Renal pelvis (tissue), 1 donor: ENCODE measurements at regions not wholly inside any gene's neighbourhood (a gene's known extent, or its start where the extent isn't known, plus 50 kb on each side); places are given as distances from the start of the nearest gene placed in this dataset.
"Not testable (repeated sequence)": the region's sequence is repeated elsewhere in the genome, so short reads cannot be mapped to it uniquely, and the experiment has no call there.

Experiments used
- DNase-seq: peaks from one replicate; pipeline ENCODE4 v3.0.0-alpha.2; 2013

DNA sequence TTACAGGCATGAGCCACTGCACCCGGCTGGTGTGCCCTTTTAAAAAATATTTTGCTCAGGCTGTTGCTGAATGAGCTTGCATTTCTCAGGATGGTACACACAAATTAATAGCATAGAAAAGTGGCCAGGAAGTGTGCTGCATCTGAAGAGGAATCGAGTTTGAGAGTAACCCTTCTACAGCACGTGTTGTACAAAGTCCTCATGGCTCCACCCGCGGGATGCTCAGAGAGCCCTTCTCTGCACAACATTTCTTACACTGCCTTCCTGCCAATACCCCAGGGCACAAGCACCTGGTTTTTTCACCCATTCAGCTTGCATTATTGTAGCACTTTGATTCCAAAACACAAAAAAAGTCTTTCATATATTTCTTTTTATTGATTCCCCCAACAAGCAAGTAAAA lies 90.1 kb upstream of the NEDD4L start:
- no peak for DNase-seq

DNA sequence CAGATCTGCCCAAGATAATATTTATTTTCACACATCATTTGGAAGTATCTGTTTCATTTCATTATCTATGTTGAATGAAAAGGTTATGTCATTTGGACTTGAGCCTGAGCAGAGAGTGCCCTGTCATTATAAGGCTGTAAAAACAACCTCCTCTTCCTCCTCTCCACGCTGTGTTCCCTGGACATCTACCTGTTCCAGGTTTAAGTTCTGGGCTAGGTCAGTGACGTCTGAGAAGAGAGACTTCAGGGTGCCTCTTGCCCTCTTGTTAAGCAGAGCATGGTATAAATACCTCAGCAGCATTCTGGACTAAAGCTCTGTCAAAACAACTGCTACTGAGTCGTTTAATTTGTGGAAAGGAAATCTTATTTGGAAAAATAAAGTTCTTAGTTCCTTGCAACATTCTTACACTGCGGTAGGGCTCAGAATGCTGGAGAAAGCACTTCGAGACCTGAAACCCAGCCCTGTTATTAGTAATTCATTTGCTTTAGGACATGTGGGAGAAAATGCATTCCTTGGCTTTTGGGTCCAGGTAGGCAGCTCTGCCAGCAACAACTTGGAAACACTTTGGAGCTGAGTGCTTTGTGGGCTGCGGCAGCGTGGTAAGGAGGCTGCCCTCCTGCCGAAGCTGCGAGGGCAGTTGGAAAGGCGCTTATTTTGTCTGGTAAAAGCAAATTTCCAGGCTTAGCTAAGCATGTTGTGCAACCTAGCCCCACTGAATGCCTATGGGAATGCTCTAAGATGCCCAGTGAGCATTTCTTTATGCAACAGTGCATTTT lies 91.8 kb upstream of the NEDD4L start:
- DNase-seq: no peak

DNA sequence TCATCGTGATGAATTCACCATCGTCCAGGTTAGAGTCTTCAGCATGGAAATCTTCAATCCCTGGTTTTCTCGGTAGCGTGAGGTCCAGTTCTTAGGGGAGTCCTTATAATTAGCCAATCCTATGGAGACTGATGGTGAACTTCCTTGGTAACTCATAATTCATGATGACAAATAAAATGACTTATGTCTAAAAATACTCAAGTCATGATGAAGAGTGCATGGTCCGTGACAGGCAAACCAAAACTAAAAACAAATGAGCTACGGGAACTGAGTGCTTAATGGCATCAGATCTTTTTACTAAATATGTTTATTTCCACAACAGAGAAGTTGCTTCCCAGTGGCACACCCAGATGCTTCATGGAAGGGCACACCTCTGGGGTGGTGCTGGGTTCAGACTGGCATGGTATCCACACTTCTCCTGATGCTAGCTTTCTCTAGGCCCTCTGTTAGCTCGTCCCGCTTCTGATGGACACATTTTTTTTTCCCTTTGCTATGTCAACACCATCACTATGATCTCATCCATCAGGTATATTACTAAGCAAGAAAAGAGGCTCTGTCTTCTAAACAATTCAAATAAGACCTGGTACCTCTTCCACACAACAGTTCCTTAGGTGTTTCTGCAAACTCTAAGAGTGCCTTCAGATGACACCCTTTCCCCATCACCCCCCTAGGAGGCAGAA lies 92.8 kb upstream of the NEDD4L start:
- no peak for DNase-seq

DNA sequence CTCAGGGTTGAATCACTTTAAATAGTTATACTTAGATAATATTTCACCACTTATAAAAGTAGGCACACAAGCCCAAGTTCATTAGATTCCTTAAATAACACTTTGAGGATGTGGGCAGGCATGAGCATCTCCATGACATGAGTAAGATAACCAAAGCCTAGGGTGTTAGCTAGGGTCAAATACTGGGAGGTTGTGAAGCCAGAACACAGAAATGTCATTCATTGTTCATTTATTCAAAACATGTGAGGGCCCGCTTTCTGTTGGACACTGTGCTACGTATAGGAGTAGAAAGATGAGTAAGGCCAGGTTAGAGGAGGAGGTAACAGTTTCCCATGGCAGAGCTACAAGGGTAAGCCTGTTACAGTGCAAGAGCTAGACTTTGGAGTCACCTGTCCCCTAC lies 93.5 kb upstream of the NEDD4L start:
- no peak for DNase-seq

DNA sequence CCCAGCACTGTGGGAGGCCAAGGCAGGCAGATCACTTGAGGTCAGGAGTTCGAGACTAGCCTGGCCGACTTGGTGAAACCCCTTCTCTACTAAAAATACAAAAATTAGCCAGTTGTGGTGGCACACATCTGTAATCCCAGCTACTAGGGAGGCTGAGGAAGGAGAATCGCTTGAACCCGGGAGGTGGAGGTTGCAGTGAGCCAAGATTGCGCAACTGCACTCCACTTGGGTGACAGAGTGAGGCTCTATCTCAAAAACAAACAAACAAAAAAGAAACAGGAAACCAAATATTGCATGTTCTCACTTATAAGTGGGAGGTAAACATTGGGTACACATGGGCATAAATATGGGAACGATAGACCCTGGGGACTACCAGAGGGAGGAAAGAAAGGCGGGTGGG lies 94.7 kb upstream of the NEDD4L start:
- DNase-seq: not testable (repeated sequence)

DNA sequence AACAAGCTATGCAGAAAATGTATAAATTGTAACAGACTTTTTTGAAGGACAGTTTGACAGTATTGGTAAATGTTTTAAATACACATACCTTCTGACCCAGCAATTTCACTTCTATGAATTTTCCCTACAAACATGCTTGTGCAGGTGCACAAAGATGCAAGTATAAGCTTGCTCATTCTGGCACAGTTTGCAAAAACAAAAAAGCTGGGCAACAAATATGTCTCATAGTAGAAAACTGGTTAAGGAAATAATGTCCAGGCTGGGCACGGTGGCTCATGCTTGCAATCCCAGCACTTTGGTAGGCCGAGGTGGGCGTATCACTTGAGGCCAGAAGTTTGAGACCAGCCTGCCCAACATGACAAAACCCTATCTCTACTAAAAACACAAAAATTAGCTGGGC lies 96.9 kb upstream of the NEDD4L start:
- no peak for DNase-seq

DNA sequence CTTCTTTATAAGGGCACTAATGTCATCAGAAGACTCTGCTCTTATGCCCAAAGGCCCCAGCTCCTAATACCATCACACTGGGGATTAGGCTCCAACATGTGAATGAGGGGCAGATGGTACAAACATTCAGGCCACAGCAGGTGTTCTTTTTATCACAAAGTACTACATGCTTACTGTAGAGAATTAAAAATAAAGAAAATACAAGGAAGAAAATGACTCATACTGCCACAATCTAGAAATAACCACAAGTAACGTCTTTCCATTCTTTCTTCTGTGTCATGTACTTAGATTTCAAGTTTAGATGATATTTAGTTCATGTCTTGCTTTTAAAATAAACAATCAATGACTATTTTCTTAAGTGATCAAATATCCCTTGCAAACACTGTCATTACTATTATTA lies 100.3 kb upstream of the NEDD4L start:
- no peak for DNase-seq

DNA sequence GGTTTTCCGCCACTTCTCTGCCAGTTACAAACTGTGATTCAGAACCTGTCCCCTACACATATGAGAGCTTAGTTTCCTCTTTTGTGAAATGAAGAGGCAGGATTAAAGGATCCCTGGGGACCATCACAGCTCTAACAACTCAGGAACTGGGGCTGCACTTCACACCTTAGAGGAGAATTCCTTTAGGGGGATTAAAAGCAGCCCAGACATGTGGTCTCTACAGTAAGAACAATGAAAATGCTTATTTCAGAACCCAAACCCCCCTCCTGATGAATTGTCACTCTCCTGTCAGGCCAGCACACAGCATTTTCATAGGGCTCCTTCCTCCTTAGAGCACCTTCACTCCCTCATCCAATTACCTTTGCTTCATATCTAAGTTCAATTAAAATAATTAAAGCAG lies 101.5 kb upstream of the NEDD4L start:
- DNase-seq: no peak

DNA sequence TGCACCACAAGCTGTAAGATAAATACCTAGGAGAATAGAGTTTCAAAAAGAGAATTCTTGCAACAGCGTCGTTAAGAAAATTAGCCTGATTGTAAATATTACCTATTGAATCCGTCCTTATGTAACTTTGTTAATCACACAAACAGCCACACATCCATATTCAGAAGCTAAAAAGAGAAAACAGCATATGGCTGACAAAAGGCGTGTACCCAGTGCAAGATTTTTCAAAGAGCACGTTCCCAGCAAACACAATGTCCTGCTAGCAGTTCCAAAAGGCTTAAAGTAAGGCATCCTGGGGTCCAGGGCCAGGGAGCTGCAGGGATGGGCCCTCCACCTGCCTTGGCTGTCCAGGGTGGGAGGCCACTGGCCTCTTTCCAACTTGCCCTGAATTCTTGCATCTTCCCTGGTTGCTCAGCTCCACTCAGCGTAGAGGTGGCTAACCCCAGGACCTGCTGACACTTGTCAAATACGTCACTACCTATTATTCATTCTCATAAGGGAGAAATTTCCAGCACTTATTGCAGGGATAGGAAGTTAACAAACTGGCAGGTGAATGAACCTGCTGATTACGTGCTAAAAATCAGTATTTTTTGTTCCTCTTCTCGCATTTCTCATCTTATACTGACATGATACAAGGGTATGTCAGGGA lies 102.1 kb upstream of the NEDD4L start:
- no peak for DNase-seq

DNA sequence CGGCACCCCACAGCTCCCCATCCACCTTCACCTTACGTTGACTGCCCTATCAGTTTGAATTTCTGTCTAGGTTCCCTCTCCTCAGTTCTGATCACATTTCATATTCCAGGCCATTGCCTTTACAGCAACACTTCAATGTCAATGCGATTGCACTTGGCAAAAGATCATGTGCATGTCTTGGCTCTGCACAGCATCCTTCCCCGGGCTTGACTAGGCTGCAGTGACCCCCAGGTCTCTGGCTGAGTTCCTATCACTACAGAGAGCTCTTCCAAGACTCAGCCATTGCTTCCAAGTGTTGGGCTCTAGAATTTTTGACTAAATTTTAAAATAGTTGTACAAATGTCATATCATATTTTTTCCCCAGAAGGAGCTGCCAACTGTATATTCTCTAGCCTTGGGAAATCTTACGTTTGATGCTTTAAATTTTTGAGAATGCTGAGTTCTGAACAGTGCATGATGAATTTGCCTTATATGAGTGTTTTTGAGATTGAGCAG lies 103.8 kb upstream of the NEDD4L start:
- no peak for DNase-seq

DNA sequence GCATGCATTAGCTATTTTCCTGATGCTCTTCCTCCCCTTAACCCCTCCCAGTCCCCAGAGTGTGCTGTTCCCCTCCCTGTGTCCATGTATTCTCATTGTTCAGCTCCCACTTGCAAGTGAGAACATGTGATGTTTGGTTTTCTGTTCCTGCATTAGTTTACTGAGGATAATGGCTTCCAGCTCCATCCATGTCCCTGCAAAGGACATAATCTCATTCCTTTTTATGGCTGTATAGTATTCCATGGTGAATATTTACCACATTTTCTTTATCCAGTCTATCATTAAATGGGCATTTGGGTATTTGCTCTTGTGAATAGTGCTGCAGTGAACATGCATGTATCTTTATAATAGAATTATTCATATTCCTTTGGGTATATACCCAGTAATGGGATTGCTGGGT lies 109.7 kb upstream of the NEDD4L start:
- DNase-seq: not testable (repeated sequence)

DNA sequence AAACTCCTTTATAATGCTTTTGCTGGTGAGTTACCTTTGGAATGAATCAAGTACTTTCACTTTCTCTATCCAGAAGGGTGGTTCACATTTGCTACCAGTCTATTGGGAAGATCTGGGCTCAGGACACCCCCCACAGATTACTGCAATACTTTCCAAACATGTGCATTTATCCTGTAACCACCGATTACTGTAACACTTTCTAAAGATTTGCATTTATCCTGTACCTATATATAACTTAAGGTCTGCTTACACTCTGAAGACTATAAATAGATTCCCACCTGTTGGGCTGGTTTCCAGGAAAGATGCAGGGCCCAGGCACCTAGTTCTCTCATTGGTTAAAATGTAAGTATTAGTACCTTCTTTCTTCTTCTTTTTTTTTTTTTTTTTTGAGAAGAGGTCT lies 113.0 kb upstream of the NEDD4L start:
- DNase-seq: no peak

DNA sequence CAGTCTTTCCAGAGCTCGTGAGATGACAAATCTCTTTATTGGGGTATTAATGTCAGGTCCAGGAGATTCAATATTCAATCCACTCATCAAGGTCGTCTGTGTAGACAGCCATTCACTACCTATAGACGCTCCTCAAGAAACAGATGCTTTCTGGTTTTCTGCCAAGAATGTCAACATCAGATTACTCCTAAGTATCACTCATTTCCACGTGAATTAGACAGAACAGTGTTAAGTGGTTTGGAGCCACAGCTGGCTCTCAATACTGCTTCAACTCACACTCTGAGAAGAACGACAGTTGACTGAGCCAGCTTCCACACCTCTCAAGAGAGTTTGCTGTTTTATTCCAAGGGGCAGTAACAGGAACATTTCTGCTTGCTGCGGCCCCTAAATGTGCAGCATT lies 113.5 kb upstream of the NEDD4L start:
- no peak for DNase-seq

DNA sequence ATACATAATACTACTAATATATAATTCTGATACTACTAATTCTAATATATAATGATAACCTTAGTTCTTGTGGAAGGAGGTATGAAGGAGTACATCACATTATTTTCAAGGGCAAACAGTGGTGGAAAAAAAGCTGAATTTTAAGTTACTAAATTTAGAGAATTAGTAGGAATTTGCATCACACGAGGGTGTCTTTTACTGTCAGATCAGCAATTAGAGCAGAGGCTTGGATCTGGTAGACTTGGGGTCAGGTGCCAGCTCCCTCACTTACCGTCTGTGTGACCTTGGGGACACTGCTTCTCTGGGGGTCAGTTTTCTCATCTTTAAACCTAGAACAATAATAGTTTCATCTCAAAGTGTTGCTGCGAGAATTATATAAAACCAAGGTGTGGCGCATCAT lies 114.1 kb upstream of the NEDD4L start:
- no peak for DNase-seq

DNA sequence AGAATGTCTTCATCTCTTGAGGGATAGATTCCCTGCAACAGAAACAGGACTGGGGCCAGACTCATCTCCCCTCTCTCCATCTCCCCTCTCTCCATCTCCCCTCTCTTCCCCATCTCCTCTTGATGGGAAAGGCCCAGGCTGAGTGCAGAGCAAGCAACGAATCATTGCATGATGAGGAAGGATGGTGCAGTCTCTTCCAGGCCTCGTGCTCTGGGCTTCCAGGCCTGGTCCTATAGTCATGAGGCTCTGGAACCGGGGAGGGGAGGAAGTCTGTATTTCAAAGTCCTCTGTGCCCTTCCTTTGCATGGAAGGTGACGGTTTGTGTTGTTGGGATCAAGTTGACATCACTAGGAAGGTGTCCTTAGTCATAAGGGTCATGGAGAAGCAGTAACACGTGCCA lies 115.6 kb upstream of the NEDD4L start:
- DNase-seq: no peak

DNA sequence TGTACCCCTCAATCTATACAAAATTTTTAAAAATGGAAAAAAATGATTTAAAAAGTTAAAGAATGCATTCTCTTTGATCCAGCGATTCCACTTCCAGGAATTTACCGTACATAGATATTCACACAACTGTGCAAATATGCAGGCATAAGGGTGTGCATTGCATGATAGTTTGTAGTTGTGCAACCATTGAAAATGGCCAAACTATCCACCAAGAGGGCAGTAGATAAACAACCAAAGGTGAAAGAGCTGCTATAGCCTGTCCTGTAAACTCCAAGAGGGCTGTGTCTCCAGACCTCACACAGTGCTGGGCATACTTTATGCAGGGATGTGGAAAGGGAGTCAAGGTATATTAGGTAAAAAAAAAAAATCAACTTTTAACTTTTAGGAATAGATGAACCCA lies 116.5 kb upstream of the NEDD4L start:
- no peak for DNase-seq

DNA sequence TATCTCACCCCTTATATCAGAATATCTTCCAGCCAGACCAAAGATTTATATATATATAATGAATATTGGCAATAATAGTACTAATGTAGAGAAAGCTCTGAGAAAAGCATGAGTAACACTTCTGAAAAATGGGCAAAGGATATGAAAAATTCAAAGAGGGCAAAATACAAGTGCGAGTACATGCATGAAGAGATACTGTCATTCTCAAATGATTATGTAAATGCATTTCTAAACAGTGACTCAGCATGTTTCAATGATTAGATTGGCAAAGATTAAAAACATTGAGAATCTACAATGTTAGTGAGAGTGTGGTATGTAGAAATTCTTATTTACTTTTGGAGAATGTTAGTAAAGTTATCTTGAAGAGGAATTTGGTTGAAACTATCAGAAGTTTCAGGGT lies 118.3 kb upstream of the NEDD4L start:
- no peak for DNase-seq

DNA sequence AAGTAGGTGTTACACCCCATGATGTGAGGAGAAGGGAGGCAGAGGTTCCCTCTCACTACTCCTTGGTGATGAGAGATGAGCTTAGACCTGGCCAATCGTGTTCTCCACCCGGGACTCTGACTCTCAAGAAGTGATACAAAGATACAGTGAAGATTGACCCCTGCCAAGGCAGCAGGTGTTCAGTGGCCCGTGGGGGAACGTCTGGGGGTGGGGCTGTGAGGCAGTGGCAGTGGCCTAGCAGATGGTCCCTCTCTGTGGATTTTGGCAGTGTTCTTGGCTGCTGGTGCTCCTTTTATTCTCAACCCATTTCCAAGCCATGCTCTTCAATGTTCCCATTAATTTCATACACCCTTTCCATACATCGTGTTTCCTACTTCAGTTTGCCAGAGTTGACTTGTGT lies 120.4 kb upstream of the NEDD4L start:
- no peak for DNase-seq

DNA sequence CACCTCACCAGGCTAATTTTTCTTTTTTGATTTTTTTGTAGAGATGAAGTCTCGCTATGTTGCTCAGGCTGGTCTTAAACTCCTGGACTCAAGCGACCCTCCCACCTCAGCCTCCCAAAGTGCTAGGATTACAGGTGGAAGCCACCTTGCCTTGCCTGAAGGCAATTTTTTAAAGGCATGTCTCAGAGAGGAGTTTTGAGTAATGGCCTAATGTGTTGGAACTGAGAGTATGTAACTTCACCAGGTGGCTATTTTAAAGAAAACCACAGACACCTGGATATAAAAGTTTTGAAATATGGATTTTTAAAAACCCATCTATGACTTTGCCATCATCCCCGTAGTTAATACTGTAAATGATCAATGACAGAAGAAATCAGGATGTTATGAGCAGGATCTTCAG lies 119.8 kb upstream of the ATP8B1 start:
- no peak for DNase-seq

DNA sequence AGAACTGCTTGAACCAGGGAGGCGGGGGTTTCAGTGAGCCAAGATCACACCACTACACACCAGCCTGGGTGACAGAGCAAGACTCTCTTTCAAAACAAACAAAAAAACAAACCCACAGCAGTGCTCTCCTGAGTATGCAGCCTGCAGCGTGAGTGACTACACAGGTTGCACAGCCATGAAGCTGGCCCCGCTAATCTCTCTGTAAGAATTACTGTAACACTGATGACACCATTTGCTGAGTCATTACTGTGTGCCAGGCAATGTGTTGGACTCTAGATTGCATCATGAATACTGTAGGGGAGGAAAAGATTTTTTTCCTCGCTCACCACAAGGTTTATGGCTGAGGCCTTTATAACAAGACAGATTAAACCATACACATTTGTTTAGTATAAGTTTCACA lies 118.6 kb upstream of the ATP8B1 start:
- DNase-seq: no peak

DNA sequence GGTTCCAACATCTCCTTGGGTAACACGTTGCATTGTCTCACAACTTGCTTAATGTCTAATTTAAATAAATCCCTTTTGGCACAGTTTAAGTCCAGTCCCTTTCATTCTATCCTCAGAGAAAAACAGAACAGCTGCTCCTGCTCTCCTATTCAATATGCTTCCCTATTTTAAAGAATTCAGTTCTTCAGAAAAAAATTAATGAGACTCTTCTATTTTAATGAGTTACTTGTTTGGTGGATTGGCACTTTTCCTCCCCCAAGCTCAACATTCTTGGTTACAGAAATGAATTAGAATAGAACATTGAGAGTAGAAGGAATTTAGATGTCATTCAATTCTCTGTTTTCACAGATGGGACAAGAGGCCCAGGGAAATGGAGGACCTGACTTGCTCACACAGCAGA lies 116.9 kb upstream of the ATP8B1 start:
- no peak for DNase-seq

DNA sequence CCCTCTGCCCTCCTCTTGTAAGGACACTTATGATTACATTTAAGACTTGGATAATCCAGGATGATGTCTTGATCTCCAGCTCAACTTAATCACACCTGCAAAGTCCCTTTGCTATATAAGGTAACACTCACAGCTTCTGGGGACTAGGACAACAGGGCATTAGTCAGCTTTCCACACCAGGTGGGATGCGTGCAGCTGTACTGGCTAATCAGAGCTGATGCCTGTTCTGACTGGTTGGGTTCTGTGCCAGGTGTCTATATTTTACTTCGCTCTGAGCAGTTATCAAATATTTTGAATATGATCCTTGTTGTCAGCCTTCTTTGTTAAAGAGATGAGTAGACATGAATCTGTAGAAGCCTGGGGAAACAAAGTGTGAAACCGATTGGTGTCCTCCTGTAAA lies 115.5 kb upstream of the ATP8B1 start:
- no peak for DNase-seq

DNA sequence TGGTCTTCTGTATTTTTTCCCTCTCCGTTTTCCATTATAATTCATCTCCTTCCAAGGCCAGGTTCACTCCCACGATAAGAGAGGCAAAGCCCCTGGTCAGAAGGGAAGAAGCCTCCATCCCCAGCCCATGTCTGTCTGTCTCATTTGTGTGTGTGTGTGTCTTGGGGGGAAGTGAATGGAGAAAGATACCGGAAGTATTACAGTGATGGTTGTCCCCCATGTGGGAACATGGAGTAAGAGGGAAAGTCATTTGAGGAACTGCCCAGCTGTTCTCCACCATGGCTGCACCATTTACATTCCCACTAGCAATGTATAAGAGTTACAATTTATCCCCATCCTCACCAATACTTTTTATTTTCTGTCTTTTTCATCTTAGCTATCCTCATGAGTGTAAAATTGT lies 113.6 kb upstream of the ATP8B1 start:
- DNase-seq: no peak
